NCI-H526 treated with DMSO at 0.1 percent for 48 hours (cell line): ENCODE measurements at regions not wholly inside any gene's neighbourhood (a gene's known extent, or its start where the extent isn't known, plus 50 kb on each side); places are given as distances from the start of the nearest gene placed in this dataset.

Source experiments
- DNase-seq: peaks from one replicate; lab custom pipeline; 2025; lab: John Stamatoyannopoulos, UW

- DNase-seq: no peak
These were observed 476.1 kb upstream of the MPDZ start for GRCh38 chr9:13755551-13755950.

- no peak for DNase-seq
These were observed 471.1 kb upstream of the MPDZ start for GRCh38 chr9:13750639-13751038.

- no peak for DNase-seq
These were observed 470.6 kb upstream of the MPDZ start for GRCh38 chr9:13750061-13750460.

GRCh38 chr9:13746876-13747275 lies 467.4 kb upstream of the MPDZ start:
- DNase-seq: no peak

- DNase-seq: no peak
These were observed 464.9 kb upstream of the MPDZ start for GRCh38 chr9:13744261-13744901.

GRCh38 chr9:13737885-13738284 lies 458.4 kb upstream of the MPDZ start:
- DNase-seq: no peak

- no peak for DNase-seq
These were observed 455.7 kb upstream of the MPDZ start for GRCh38 chr9:13735181-13735580.

GRCh38 chr9:13734601-13735000 lies 455.1 kb upstream of the MPDZ start:
- DNase-seq: no peak

- no peak for DNase-seq
These were observed 452.8 kb upstream of the MPDZ start for GRCh38 chr9:13732290-13732689.

- no peak for DNase-seq
These were observed 452.1 kb upstream of the MPDZ start for GRCh38 chr9:13731637-13732036.

- DNase-seq: no peak
These were observed 450.5 kb upstream of the MPDZ start for GRCh38 chr9:13729955-13730354.

GRCh38 chr9:13728917-13729811 lies 449.7 kb upstream of the MPDZ start:
- no peak for DNase-seq

- no peak for DNase-seq
These were observed 448.6 kb upstream of the MPDZ start for GRCh38 chr9:13728131-13728530.

GRCh38 chr9:13726746-13727145 lies 447.3 kb upstream of the MPDZ start:
- DNase-seq: no peak

GRCh38 chr9:13725516-13725915 lies 446.0 kb upstream of the MPDZ start:
- DNase-seq: no peak

- DNase-seq: no peak
These were observed 442.2 kb upstream of the MPDZ start for GRCh38 chr9:13721481-13722235.

- DNase-seq: no peak
These were observed 440.6 kb upstream of the MPDZ start for GRCh38 chr9:13719981-13720676.

GRCh38 chr9:13719446-13719845 lies 440.0 kb upstream of the MPDZ start:
- DNase-seq: no peak

GRCh38 chr9:13718539-13718938 lies 439.0 kb upstream of the MPDZ start:
- DNase-seq: no peak

- no peak for DNase-seq
These were observed 438.6 kb upstream of the MPDZ start for GRCh38 chr9:13718086-13718485.

GRCh38 chr9:13717322-13718054 lies 438.0 kb upstream of the MPDZ start:
- DNase-seq: peak; percentile 27
